ENCODE measurements at regions not wholly inside any gene's neighbourhood (a gene's known extent, or its start where the extent isn't known, plus 50 kb on each side); places are given as distances from the start of the nearest gene placed in this dataset.

- TF ChIP-seq, protein P1, sequence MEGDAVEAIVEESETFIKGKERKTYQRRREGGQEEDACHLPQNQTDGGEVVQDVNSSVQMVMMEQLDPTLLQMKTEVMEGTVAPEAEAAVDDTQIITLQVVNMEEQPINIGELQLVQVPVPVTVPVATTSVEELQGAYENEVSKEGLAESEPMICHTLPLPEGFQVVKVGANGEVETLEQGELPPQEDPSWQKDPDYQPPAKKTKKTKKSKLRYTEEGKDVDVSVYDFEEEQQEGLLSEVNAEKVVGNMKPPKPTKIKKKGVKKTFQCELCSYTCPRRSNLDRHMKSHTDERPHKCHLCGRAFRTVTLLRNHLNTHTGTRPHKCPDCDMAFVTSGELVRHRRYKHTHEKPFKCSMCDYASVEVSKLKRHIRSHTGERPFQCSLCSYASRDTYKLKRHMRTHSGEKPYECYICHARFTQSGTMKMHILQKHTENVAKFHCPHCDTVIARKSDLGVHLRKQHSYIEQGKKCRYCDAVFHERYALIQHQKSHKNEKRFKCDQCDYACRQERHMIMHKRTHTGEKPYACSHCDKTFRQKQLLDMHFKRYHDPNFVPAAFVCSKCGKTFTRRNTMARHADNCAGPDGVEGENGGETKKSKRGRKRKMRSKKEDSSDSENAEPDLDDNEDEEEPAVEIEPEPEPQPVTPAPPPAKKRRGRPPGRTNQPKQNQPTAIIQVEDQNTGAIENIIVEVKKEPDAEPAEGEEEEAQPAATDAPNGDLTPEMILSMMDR (IDR thresholded peaks at IDR 0.05; ENCODE audit: poor library complexity), result no peak
- TF ChIP-seq EZH2phosphoT487 (IDR thresholded peaks at IDR 0.05; ENCODE audit: low read depth, severe bottlenecking, unreplicated experiment), result no peak
Measured at GRCh38 chr12:13734584-13735152, 246.7 kb downstream of the GRIN2B start.
